OCI-LY1 (cell line): ENCODE measurements at regions not wholly inside any gene's neighbourhood (a gene's known extent, or its start where the extent isn't known, plus 50 kb on each side); places are given as distances from the start of the nearest gene placed in this dataset.

Source experiments
- H2AFZ ChIP-seq: fragments of 200-600 bp; sonication (generic), shearing (Covaris generic); 2 replicates; pipeline ENCODE4 v1.6.0; 2014; ENCODE audit warnings: antibody characterized with exemption, mild to moderate bottlenecking, low read length
- H3F3A ChIP-seq: fragments of 200-600 bp; sonication (generic), shearing (Covaris generic); 2 replicates; pipeline ENCODE4 v1.6.0; 2014; ENCODE audit warnings: mild to moderate bottlenecking, antibody characterized with exemption, low read length, moderate library complexity; ENCODE audit not compliant: insufficient read depth
- H3K27ac ChIP-seq: fragments of 200-600 bp; sonication (generic); 2 replicates; pipeline ENCODE4 v1.5.1; 2014; ENCODE audit warnings: low read length, mixed run types, mild to moderate bottlenecking, low read depth; ENCODE audit not compliant: poor library complexity, severe bottlenecking
- H3K27me3 ChIP-seq: fragments of 200-600 bp; sonication (generic); 2 replicates; pipeline ENCODE4 v1.6.0; 2014; ENCODE audit warnings: antibody characterized with exemption, mild to moderate bottlenecking, low read length, moderate library complexity; ENCODE audit not compliant: insufficient read depth
- H3K36me3 ChIP-seq: fragments of 200-600 bp; sonication (generic); 2 replicates; pipeline ENCODE4 v1.6.1; 2014; ENCODE audit warnings: mild to moderate bottlenecking, antibody characterized with exemption, low read length, moderate library complexity, mixed read lengths; ENCODE audit not compliant: insufficient read depth
- H3K4me1 ChIP-seq: fragments of 200-600 bp; sonication (generic); 2 replicates; pipeline ENCODE4 v1.5.1; 2014; ENCODE audit warnings: mild to moderate bottlenecking, low read length, moderate library complexity; ENCODE audit not compliant: insufficient read depth, severe bottlenecking
- H3K4me2 ChIP-seq: fragments of 200-600 bp; sonication (generic), shearing (Covaris generic); 2 replicates; pipeline ENCODE4 v1.6.1; 2014; ENCODE audit warnings: low read length
- H3K4me3 ChIP-seq: fragments of 200-600 bp; sonication (generic); 2 replicates; pipeline ENCODE4 v1.5.1; 2014; ENCODE audit warnings: low read length, low read depth, mild to moderate bottlenecking, mixed read lengths; ENCODE audit not compliant: poor library complexity, severe bottlenecking
- H3K79me2 ChIP-seq: fragments of 200-600 bp; shearing (Covaris generic); 2 replicates; pipeline ENCODE4 v1.6.1; 2016; ENCODE audit warnings: mixed run types, low read length, mixed read lengths; ENCODE audit not compliant: insufficient read depth
- H3K9ac ChIP-seq: fragments of 200-600 bp; sonication (generic), shearing (Covaris generic); 2 replicates; pipeline ENCODE4 v1.6.1; 2014; ENCODE audit warnings: mild to moderate bottlenecking, low read length, mixed read lengths
- H3K9me2 ChIP-seq: fragments of 200-600 bp; sonication (generic), shearing (Covaris generic); 2 replicates; pipeline ENCODE4 v1.6.1; 2014; ENCODE audit warnings: low read depth, mild to moderate bottlenecking, low read length, mixed read lengths
- H3K9me3 ChIP-seq: fragments of 200-600 bp; shearing (Covaris generic); 2 replicates; pipeline ENCODE4 v1.6.1; 2014; ENCODE audit warnings: low read length, mixed read lengths
- H4K20me1 ChIP-seq: fragments of 200-600 bp; sonication (generic), shearing (Covaris generic); 2 replicates; pipeline ENCODE4 v1.6.0; 2016; ENCODE audit warnings: mild to moderate bottlenecking, low read length; ENCODE audit not compliant: insufficient read depth
- EZH2 ChIP-seq: fragments of 200-600 bp; sonication (generic), shearing (Covaris generic); IDR thresholded peaks from 2 replicates; pipeline ENCODE4 v1.8.0; 2017; ENCODE audit warnings: borderline replicate concordance, mixed run types, mild to moderate bottlenecking, antibody characterized with exemption, low read length, moderate library complexity, mixed read lengths
- TF ChIP-seq, protein P1 (sequence below): fragments of 200-600 bp; sonication (generic), shearing (Covaris generic); IDR thresholded peaks from 2 replicates; pipeline ENCODE4 v1.5.1; 2017; ENCODE audit warnings: mild to moderate bottlenecking, antibody characterized with exemption, low read length, moderate library complexity, mixed read lengths

DNA sequence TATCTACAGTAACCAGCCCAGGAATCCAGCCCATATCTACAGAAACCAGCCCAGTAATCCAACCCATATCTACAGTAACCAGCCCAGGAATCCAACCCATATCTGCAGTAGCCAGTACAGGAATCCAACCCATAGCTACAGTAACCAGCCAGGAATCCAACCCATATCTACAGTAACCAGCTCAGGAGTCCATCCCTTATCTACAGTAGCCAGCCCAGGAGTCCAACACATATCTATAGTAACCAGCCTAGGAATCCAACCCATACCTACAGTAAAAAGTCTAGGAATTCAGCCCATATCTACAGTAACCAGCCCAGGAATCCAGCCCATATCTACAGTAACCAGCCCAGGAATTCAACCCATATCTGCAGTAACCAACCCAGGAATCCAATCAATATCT is 445.0 kb upstream of the BOD1L1 start:
- H4K20me1 ChIP-seq: no peaks in the 10 kb centered on the region
- no peak for TF ChIP-seq EZH2
- TF ChIP-seq, protein P1, sequence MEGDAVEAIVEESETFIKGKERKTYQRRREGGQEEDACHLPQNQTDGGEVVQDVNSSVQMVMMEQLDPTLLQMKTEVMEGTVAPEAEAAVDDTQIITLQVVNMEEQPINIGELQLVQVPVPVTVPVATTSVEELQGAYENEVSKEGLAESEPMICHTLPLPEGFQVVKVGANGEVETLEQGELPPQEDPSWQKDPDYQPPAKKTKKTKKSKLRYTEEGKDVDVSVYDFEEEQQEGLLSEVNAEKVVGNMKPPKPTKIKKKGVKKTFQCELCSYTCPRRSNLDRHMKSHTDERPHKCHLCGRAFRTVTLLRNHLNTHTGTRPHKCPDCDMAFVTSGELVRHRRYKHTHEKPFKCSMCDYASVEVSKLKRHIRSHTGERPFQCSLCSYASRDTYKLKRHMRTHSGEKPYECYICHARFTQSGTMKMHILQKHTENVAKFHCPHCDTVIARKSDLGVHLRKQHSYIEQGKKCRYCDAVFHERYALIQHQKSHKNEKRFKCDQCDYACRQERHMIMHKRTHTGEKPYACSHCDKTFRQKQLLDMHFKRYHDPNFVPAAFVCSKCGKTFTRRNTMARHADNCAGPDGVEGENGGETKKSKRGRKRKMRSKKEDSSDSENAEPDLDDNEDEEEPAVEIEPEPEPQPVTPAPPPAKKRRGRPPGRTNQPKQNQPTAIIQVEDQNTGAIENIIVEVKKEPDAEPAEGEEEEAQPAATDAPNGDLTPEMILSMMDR: no peak
- no peak overlapping the region for H3K4me3 ChIP-seq
- H2AFZ ChIP-seq: no peak overlapping the region
- no peak overlapping the region for H3K9ac ChIP-seq
- H3K27ac ChIP-seq: no peak overlapping the region
- no peaks in the 10 kb centered on the region for H3F3A ChIP-seq
- H3K36me3 ChIP-seq: no peaks in the 10 kb centered on the region
- H3K9me3 ChIP-seq: no peaks in the 10 kb centered on the region
- no peaks in the 10 kb centered on the region for H3K9me2 ChIP-seq
- H3K27me3 ChIP-seq: no peaks in the 10 kb centered on the region
- no peak overlapping the region for H3K4me2 ChIP-seq
- H3K79me2 ChIP-seq: no peaks in the 10 kb centered on the region
- H3K4me1 ChIP-seq: no peaks in the 10 kb centered on the region

DNA sequence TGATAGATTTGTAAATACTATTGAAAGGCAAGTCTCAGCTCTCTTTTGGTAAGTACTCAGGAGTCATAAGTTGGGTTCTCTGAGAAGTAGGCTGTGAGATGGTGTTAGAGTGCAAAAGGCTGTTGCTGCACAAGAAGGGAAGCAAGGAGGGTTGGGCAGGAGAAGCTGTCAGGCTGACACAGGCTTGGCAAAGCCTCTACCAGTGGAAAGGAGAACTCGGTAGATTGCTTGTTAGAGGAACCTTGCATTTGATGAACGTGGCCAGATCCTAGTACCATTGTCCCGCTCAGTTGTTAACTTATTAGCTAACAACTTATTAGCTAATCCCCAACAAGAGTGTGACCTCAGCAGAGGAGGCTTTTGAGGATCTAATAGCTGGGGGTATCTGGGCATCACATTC is 449.3 kb upstream of the BOD1L1 start:
- Histone ChIP-seq H2AFZ (no peak overlapping the region), H3F3A (no peaks in the 10 kb centered on the region), H3K27me3 (no peaks in the 10 kb centered on the region), H3K79me2 (no peaks in the 10 kb centered on the region), H3K4me3 (no peak overlapping the region), H4K20me1 (no peaks in the 10 kb centered on the region), H3K27ac (no peak overlapping the region), H3K9me2 (no peaks in the 10 kb centered on the region), H3K4me1 (no peaks in the 10 kb centered on the region), H3K9ac (no peak overlapping the region), H3K4me2 (no peak overlapping the region), H3K36me3 (no peaks in the 10 kb centered on the region), H3K9me3 (no peaks in the 10 kb centered on the region)
- TF ChIP-seq, protein P1: no peak
- no peak for TF ChIP-seq EZH2

DNA sequence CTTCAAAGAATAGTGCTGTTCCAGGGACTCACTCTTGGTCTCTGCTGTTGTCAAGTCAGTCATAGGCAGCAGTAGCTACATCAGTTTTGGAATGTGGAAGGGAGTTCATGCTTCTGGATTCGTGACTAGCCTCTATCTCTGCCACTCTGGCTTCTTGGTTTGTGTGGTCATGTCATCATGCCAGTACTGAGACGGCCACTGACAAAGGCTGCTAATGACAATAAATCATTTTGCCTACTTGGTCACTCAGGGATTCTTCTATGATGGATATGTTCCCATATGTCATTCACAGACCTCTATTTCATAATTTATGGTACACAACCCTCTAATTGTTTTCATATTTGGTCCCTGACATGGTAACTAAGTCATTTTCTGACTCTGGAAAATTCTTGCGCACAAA is 450.8 kb upstream of the BOD1L1 start:
- no peaks in the 10 kb centered on the region for H3F3A ChIP-seq
- no peaks in the 10 kb centered on the region for H3K9me3 ChIP-seq
- TF ChIP-seq, protein P1: no peak
- no peak for TF ChIP-seq EZH2
- no peak overlapping the region for H3K9ac ChIP-seq
- no peak overlapping the region for H2AFZ ChIP-seq
- H3K27ac ChIP-seq: no peak overlapping the region
- H3K9me2 ChIP-seq: no peaks in the 10 kb centered on the region
- H3K4me2 ChIP-seq: no peak overlapping the region
- no peaks in the 10 kb centered on the region for H4K20me1 ChIP-seq
- H3K79me2 ChIP-seq: no peaks in the 10 kb centered on the region
- no peaks in the 10 kb centered on the region for H3K27me3 ChIP-seq
- no peaks in the 10 kb centered on the region for H3K4me1 ChIP-seq
- H3K36me3 ChIP-seq: no peaks in the 10 kb centered on the region
- H3K4me3 ChIP-seq: no peak overlapping the region
